ENCODE measurements at regions not wholly inside any gene's neighbourhood (a gene's known extent, or its start where the extent isn't known, plus 50 kb on each side); places are given as distances from the start of the nearest gene placed in this dataset.

DNA sequence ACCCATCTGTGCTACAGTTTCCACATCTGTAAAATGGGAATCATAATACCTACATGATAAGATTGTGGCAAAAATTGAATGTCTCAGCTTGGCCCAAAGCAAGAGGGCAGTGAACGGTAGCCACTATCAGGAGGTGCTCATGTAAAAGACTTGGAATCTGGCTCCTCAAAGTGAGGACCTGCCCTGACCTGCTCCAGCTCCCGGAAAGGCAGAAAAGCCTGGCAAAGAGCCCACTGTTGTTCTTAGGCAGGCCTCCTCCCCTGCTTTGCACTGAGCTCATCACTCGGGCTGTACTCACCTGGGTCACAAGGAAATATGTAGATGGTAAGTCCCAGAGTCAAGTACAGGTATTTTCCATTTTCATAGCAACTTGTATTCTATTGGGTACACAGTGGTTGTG, 250.7 kb upstream of the TBL1XR1 start:
- no peak for TF ChIP-seq TAF1 (IDR thresholded peaks at IDR 0.05; ENCODE audit: borderline replicate concordance, insufficient read depth, low read length)
- TF ChIP-seq SIN3A (IDR thresholded peaks at IDR 0.05; ENCODE audit: borderline replicate concordance, insufficient read depth, low read length) = no peak
- TF ChIP-seq, protein P1, sequence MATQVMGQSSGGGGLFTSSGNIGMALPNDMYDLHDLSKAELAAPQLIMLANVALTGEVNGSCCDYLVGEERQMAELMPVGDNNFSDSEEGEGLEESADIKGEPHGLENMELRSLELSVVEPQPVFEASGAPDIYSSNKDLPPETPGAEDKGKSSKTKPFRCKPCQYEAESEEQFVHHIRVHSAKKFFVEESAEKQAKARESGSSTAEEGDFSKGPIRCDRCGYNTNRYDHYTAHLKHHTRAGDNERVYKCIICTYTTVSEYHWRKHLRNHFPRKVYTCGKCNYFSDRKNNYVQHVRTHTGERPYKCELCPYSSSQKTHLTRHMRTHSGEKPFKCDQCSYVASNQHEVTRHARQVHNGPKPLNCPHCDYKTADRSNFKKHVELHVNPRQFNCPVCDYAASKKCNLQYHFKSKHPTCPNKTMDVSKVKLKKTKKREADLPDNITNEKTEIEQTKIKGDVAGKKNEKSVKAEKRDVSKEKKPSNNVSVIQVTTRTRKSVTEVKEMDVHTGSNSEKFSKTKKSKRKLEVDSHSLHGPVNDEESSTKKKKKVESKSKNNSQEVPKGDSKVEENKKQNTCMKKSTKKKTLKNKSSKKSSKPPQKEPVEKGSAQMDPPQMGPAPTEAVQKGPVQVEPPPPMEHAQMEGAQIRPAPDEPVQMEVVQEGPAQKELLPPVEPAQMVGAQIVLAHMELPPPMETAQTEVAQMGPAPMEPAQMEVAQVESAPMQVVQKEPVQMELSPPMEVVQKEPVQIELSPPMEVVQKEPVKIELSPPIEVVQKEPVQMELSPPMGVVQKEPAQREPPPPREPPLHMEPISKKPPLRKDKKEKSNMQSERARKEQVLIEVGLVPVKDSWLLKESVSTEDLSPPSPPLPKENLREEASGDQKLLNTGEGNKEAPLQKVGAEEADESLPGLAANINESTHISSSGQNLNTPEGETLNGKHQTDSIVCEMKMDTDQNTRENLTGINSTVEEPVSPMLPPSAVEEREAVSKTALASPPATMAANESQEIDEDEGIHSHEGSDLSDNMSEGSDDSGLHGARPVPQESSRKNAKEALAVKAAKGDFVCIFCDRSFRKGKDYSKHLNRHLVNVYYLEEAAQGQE (IDR thresholded peaks at IDR 0.05; ENCODE audit: insufficient read depth in 1 of 2, low read depth in 2 of 2, low read length in 2 of 2) = no peak
